ENCODE measurements at regions not wholly inside any gene's neighbourhood (a gene's known extent, or its start where the extent isn't known, plus 50 kb on each side); places are given as distances from the start of the nearest gene placed in this dataset.

- DNase-seq, result no peak
- Mint-ChIP-seq H3K27me3 (no peaks in the 10 kb centered on the region), H3K9me3 (no peaks in the 10 kb centered on the region), H3K4me1 (no peaks in the 10 kb centered on the region), H3K36me3 (ENCODE audit: low read depth) (no peaks in the 10 kb centered on the region), H3K4me3 (no peak overlapping the region), H3K27ac (no peak overlapping the region)
- ATAC-seq, result no peak
These were observed 94.7 kb upstream of the SLC38A4 start for GRCh38 chr12:46920499-46920898.

GRCh38 chr12:46921048-46921763, 95.4 kb upstream of the SLC38A4 start:
- DNase-seq, result no peak
- Mint-ChIP-seq H3K9me3 (no peaks in the 10 kb centered on the region), H3K27ac (no peak overlapping the region), H3K36me3 (ENCODE audit: low read depth) (no peaks in the 10 kb centered on the region), H3K4me1 (no peaks in the 10 kb centered on the region), H3K4me3 (no peak overlapping the region), H3K27me3 (peaks cover 7% of the 10 kb centered on the region)
- ATAC-seq, result no peak

GRCh38 chr12:46921764-46922133, 96.0 kb upstream of the SLC38A4 start:
- ATAC-seq, result no peak

GRCh38 chr12:46926526-46926925, 100.7 kb upstream of the SLC38A4 start:
- no peak overlapping the region for H3K4me3 Mint-ChIP-seq
- no peaks in the 10 kb centered on the region for H3K36me3 Mint-ChIP-seq (ENCODE audit: low read depth)
- DNase-seq, result no peak
- H3K4me1 Mint-ChIP-seq, result no peaks in the 10 kb centered on the region
- H3K27me3 Mint-ChIP-seq, result peaks cover 22% of the 10 kb centered on the region
- no peak overlapping the region for H3K27ac Mint-ChIP-seq
- H3K9me3 Mint-ChIP-seq, result no peaks in the 10 kb centered on the region
- ATAC-seq, result no peak

More at GRCh38 chr12:46921764-46922133, 96.0 kb upstream of the SLC38A4 start:
- Mint-ChIP-seq H3K27ac (no peak overlapping the region), H3K4me3 (no peak overlapping the region), H3K27me3 (peaks cover 11% of the 10 kb centered on the region), H3K4me1 (no peaks in the 10 kb centered on the region), H3K36me3 (ENCODE audit: low read depth) (no peaks in the 10 kb centered on the region), H3K9me3 (no peaks in the 10 kb centered on the region)
- DNase-seq, result no peak

GRCh38 chr12:46930101-46930500, 104.3 kb upstream of the SLC38A4 start:
- DNase-seq, result no peak
- Mint-ChIP-seq H3K4me3 (no peak overlapping the region), H3K36me3 (ENCODE audit: low read depth) (no peaks in the 10 kb centered on the region), H3K27me3 (peaks cover 22% of the 10 kb centered on the region), H3K4me1 (no peaks in the 10 kb centered on the region), H3K27ac (no peak overlapping the region), H3K9me3 (no peaks in the 10 kb centered on the region)
- no peak for ATAC-seq

- Mint-ChIP-seq H3K4me1 (no peaks in the 10 kb centered on the region), H3K9me3 (no peaks in the 10 kb centered on the region), H3K36me3 (ENCODE audit: low read depth) (no peaks in the 10 kb centered on the region), H3K27me3 (peaks cover 9% of the 10 kb centered on the region), H3K4me3 (no peak overlapping the region), H3K27ac (no peak overlapping the region)
- no peak for ATAC-seq
- no peak for DNase-seq
These were observed 108.2 kb upstream of the SLC38A4 start for GRCh38 chr12:46933947-46934346.

GRCh38 chr12:46934374-46935111, 108.7 kb upstream of the SLC38A4 start:
- Mint-ChIP-seq H3K9me3 (no peaks in the 10 kb centered on the region), H3K4me1 (no peaks in the 10 kb centered on the region), H3K36me3 (ENCODE audit: low read depth) (no peaks in the 10 kb centered on the region), H3K27ac (no peak overlapping the region), H3K27me3 (peaks cover 9% of the 10 kb centered on the region), H3K4me3 (no peak overlapping the region)
- ATAC-seq (no peak), DNase-seq (no peak)

GRCh38 chr12:46935271-46935847, 109.6 kb upstream of the SLC38A4 start:
- H3K27ac Mint-ChIP-seq, result no peak overlapping the region
- DNase-seq (no peak), ATAC-seq (no peak)
- H3K4me3 Mint-ChIP-seq, result no peak overlapping the region
- H3K4me1 Mint-ChIP-seq, result no peaks in the 10 kb centered on the region
- no peaks in the 10 kb centered on the region for H3K36me3 Mint-ChIP-seq (ENCODE audit: low read depth)
- H3K27me3 Mint-ChIP-seq, result peaks cover 8% of the 10 kb centered on the region
- H3K9me3 Mint-ChIP-seq, result no peaks in the 10 kb centered on the region

- DNase-seq, result no peak
- Mint-ChIP-seq H3K4me3 (no peak overlapping the region), H3K4me1 (no peaks in the 10 kb centered on the region), H3K27ac (no peak overlapping the region), H3K36me3 (ENCODE audit: low read depth) (no peaks in the 10 kb centered on the region), H3K27me3 (peaks cover 5% of the 10 kb centered on the region), H3K9me3 (no peaks in the 10 kb centered on the region)
- ATAC-seq, result no peak
These were observed 110.2 kb upstream of the SLC38A4 start for GRCh38 chr12:46936042-46936441.

- H3K4me3 Mint-ChIP-seq, result no peak overlapping the region
- H3K36me3 Mint-ChIP-seq (ENCODE audit: low read depth), result no peaks in the 10 kb centered on the region
- ATAC-seq (no peak), DNase-seq (no peak)
- H3K4me1 Mint-ChIP-seq, result no peaks in the 10 kb centered on the region
- no peaks in the 10 kb centered on the region for H3K9me3 Mint-ChIP-seq
- H3K27ac Mint-ChIP-seq, result no peak overlapping the region
- peaks cover 5% of the 10 kb centered on the region for H3K27me3 Mint-ChIP-seq
These were observed 112.4 kb upstream of the SLC38A4 start for GRCh38 chr12:46938071-46938678.

- no peak for DNase-seq
- no peak overlapping the region for H3K4me3 Mint-ChIP-seq
- no peaks in the 10 kb centered on the region for H3K9me3 Mint-ChIP-seq
- no peak for ATAC-seq
- no peaks in the 10 kb centered on the region for H3K36me3 Mint-ChIP-seq (ENCODE audit: low read depth)
- peaks cover 2% of the 10 kb centered on the region for H3K27me3 Mint-ChIP-seq
- no peaks in the 10 kb centered on the region for H3K4me1 Mint-ChIP-seq
- H3K27ac Mint-ChIP-seq, result no peak overlapping the region
These were observed 116.2 kb upstream of the SLC38A4 start for GRCh38 chr12:46941981-46942380.

GRCh38 chr12:46942579-46942978, 116.8 kb upstream of the SLC38A4 start:
- no peak for DNase-seq

GRCh38 chr12:46944088-46944487, 118.3 kb upstream of the SLC38A4 start:
- no peak overlapping the region for H3K4me3 Mint-ChIP-seq
- H3K27me3 Mint-ChIP-seq, result peaks cover 2% of the 10 kb centered on the region
- H3K36me3 Mint-ChIP-seq (ENCODE audit: low read depth), result no peaks in the 10 kb centered on the region
- H3K27ac Mint-ChIP-seq, result no peak overlapping the region
- no peaks in the 10 kb centered on the region for H3K4me1 Mint-ChIP-seq
- no peak for ATAC-seq
- no peaks in the 10 kb centered on the region for H3K9me3 Mint-ChIP-seq
- no peak for DNase-seq

More at GRCh38 chr12:46942579-46942978, 116.8 kb upstream of the SLC38A4 start:
- Mint-ChIP-seq H3K4me3 (no peak overlapping the region), H3K36me3 (ENCODE audit: low read depth) (no peaks in the 10 kb centered on the region), H3K27me3 (peaks cover 2% of the 10 kb centered on the region), H3K4me1 (no peaks in the 10 kb centered on the region), H3K9me3 (no peaks in the 10 kb centered on the region), H3K27ac (no peak overlapping the region)
- no peak for ATAC-seq

- Mint-ChIP-seq H3K36me3 (ENCODE audit: low read depth) (no peaks in the 10 kb centered on the region), H3K27me3 (peaks cover 2% of the 10 kb centered on the region), H3K4me3 (no peak overlapping the region), H3K4me1 (no peaks in the 10 kb centered on the region), H3K9me3 (no peaks in the 10 kb centered on the region), H3K27ac (no peak overlapping the region)
- ATAC-seq (no peak), DNase-seq (no peak)
These were observed 119.0 kb upstream of the SLC38A4 start for GRCh38 chr12:46944771-46945170.

GRCh38 chr12:46945591-46945990, 119.8 kb upstream of the SLC38A4 start:
- no peaks in the 10 kb centered on the region for H3K27me3 Mint-ChIP-seq
- H3K4me1 Mint-ChIP-seq, result no peaks in the 10 kb centered on the region
- no peaks in the 10 kb centered on the region for H3K36me3 Mint-ChIP-seq (ENCODE audit: low read depth)

More at GRCh38 chr12:46945591-46945990, 119.8 kb upstream of the SLC38A4 start:
- Mint-ChIP-seq H3K27ac (no peak overlapping the region), H3K9me3 (no peaks in the 10 kb centered on the region), H3K4me3 (no peak overlapping the region)
- ATAC-seq (no peak), DNase-seq (no peak)
